Lower leg skin (tissue), 3 donors: ENCODE measurements at regions not wholly inside any gene's neighbourhood (a gene's known extent, or its start where the extent isn't known, plus 50 kb on each side); places are given as distances from the start of the nearest gene placed in this dataset.

Experiments
- POLR2A ChIP-seq, 2 donors: fragments of 450-650 bp; IDR thresholded peaks; one replicate each; pipeline ENCODE4 v1.6.1; 2016 to 2017; ENCODE audit warnings: antibody characterized with exemption in 2 of 2, mild to moderate bottlenecking in 1 of 2, moderate library complexity in 1 of 2
- TF ChIP-seq, protein P1 (sequence below), 3 donors: fragments of 450-650 bp; IDR thresholded peaks; one replicate each; pipeline ENCODE4 v1.5.1; 2016; ENCODE audit warnings: antibody characterized with exemption in 3 of 3, mild to moderate bottlenecking in 3 of 3, moderate library complexity in 2 of 3

DNA sequence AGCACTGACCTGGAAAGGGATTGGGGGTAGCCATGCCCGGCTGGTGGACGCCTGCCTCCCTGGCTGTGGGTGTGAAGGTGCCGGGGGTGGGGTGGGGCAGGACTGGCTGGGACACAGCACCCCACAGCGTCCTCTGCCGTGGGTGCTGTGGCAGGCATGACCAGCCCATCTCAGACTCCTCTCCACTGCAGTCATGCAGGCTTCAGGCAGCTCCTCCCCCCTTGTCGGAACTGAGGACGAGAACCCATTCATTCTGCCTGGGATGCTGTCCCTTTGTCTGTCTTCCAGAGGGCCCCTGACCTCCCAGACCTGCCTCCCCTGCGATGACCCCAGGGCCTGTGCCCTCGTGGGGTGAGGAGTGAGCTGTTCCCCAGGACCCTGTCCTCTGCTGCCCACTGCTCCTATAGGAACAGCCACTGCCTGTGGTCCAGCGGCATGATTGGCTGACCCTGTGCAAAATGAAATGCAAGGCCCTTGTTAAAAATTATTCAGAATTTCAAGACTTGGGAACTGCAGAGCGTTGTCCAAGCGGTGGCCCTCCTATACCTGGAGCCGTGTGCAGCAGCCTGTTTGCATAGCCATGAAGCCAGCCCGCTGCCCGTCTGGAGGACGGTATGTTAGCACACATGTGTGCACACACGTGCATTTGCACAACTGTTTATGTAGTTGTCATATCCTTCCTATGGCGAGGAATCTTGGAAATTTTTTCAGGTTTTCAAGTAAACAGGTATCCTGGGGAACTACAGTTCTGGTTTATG lies 1122.3 kb downstream of the BRD1 start:
- TF ChIP-seq, protein P1, sequence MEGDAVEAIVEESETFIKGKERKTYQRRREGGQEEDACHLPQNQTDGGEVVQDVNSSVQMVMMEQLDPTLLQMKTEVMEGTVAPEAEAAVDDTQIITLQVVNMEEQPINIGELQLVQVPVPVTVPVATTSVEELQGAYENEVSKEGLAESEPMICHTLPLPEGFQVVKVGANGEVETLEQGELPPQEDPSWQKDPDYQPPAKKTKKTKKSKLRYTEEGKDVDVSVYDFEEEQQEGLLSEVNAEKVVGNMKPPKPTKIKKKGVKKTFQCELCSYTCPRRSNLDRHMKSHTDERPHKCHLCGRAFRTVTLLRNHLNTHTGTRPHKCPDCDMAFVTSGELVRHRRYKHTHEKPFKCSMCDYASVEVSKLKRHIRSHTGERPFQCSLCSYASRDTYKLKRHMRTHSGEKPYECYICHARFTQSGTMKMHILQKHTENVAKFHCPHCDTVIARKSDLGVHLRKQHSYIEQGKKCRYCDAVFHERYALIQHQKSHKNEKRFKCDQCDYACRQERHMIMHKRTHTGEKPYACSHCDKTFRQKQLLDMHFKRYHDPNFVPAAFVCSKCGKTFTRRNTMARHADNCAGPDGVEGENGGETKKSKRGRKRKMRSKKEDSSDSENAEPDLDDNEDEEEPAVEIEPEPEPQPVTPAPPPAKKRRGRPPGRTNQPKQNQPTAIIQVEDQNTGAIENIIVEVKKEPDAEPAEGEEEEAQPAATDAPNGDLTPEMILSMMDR (IDR thresholded peaks at IDR 0.05), result no peak
- no peak for TF ChIP-seq POLR2A (IDR thresholded peaks at IDR 0.05)
